ENCODE measurements at regions not wholly inside any gene's neighbourhood (a gene's known extent, or its start where the extent isn't known, plus 50 kb on each side); places are given as distances from the start of the nearest gene placed in this dataset.

DNA sequence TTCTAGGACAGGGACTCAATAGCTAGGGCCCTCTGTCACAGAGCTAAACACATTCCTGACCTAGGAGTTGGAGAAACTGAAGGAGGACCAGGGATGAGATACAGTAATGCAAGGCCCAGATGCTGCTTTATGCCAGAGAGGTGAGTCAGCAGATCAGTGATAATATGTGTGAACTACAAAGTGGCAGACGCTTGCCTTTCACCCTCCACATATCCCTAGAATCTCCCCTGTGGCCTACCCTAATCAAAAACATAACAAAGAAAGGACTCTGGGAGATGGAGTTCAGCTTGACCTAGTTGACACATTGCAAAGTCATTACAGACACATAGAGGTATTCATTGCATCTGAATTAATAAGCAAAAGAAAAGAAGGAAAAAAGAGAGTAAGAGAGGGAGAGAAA is 417.6 kb upstream of the DYNLRB2 start:
- TF ChIP-seq, protein P1, sequence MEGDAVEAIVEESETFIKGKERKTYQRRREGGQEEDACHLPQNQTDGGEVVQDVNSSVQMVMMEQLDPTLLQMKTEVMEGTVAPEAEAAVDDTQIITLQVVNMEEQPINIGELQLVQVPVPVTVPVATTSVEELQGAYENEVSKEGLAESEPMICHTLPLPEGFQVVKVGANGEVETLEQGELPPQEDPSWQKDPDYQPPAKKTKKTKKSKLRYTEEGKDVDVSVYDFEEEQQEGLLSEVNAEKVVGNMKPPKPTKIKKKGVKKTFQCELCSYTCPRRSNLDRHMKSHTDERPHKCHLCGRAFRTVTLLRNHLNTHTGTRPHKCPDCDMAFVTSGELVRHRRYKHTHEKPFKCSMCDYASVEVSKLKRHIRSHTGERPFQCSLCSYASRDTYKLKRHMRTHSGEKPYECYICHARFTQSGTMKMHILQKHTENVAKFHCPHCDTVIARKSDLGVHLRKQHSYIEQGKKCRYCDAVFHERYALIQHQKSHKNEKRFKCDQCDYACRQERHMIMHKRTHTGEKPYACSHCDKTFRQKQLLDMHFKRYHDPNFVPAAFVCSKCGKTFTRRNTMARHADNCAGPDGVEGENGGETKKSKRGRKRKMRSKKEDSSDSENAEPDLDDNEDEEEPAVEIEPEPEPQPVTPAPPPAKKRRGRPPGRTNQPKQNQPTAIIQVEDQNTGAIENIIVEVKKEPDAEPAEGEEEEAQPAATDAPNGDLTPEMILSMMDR (conservative IDR thresholded peaks at IDR 0.05; ENCODE audit: low read depth, low read length), result no peak
- no peak for TF ChIP-seq EZH2 (IDR thresholded peaks at IDR 0.05; ENCODE audit: borderline replicate concordance, low read depth, low read length, poor library complexity, severe bottlenecking)
